Trophoblast cell (in vitro differentiated cells and primary cell): ENCODE measurements at regions not wholly inside any gene's neighbourhood (a gene's known extent, or its start where the extent isn't known, plus 50 kb on each side); places are given as distances from the start of the nearest gene placed in this dataset.

Source experiments
- DNase-seq, 2 donors: peaks; one replicate each; pipeline ENCODE4 v3.0.0-alpha.2; 2016
- H2AFZ ChIP-seq: 2 replicates; pipeline ENCODE4 v1.6.1; 2013; ENCODE audit warnings: low read length, moderate library complexity, mild to moderate bottlenecking; ENCODE audit not compliant: insufficient read depth, poor library complexity
- H2AK5ac ChIP-seq: 2 replicates; pipeline ENCODE4 v1.6.1; 2013; ENCODE audit warnings: mild to moderate bottlenecking, low read length
- H2BK120ac ChIP-seq: 2 replicates; pipeline ENCODE4 v1.6.1; 2013; ENCODE audit warnings: low read length, mild to moderate bottlenecking, moderate library complexity; ENCODE audit not compliant: insufficient read depth, poor library complexity
- H2BK12ac ChIP-seq: 2 replicates; pipeline ENCODE4 v1.6.1; 2013; ENCODE audit warnings: mild to moderate bottlenecking, low read length, moderate library complexity
- H2BK5ac ChIP-seq: 2 replicates; pipeline ENCODE4 v1.6.1; 2013; ENCODE audit warnings: low read length, low read depth, moderate library complexity, mild to moderate bottlenecking; ENCODE audit not compliant: poor library complexity
- H3K14ac ChIP-seq: 2 replicates; pipeline ENCODE4 v1.6.1; 2013; ENCODE audit warnings: mild to moderate bottlenecking, low read length
- H3K18ac ChIP-seq: 2 replicates; pipeline ENCODE4 v1.6.1; 2013; ENCODE audit warnings: mild to moderate bottlenecking, low read length
- H3K23ac ChIP-seq: 2 replicates; pipeline ENCODE4 v1.6.1; 2013; ENCODE audit warnings: low read length
- H3K27ac ChIP-seq: 2 replicates; pipeline ENCODE4 v1.5.1; 2013; ENCODE audit warnings: low read depth, mild to moderate bottlenecking, inconsistent platforms, low read length, moderate library complexity
- H3K27me3 ChIP-seq: 2 replicates; pipeline ENCODE4 v1.6.1; 2013; ENCODE audit warnings: inconsistent platforms, mild to moderate bottlenecking, low read length, moderate library complexity; ENCODE audit not compliant: insufficient read depth
- H3K36me3 ChIP-seq, 2 experiments: 1 replicate in 1 of 2; 2 replicates in 1 of 2; pipeline ENCODE4 v1.6.1; 2013; ENCODE audit warnings: low read length in 2 of 2, mild to moderate bottlenecking in 2 of 2, moderate library complexity in 1 of 2; ENCODE audit not compliant: insufficient read depth in 2 of 2, control insufficient read depth in 1 of 2
- H3K4ac ChIP-seq: 2 replicates; pipeline ENCODE4 v1.6.1; 2013; ENCODE audit warnings: low read depth, mild to moderate bottlenecking, low read length, moderate library complexity
- H3K4me1 ChIP-seq, 2 experiments: 1 replicate in 1 of 2; 2 replicates in 1 of 2; pipeline ENCODE4 v1.6.1; 2013; ENCODE audit warnings: low read length in 2 of 2, mild to moderate bottlenecking in 2 of 2, moderate library complexity in 1 of 2; ENCODE audit not compliant: insufficient read depth in 2 of 2, control insufficient read depth in 1 of 2
- H3K4me2 ChIP-seq: 2 replicates; pipeline ENCODE4 v1.6.1; 2013; ENCODE audit warnings: inconsistent platforms, mild to moderate bottlenecking, low read length, moderate library complexity
- H3K4me3 ChIP-seq: 2 replicates; pipeline ENCODE4 v1.5.1; 2013; ENCODE audit warnings: mild to moderate bottlenecking, low read depth, low read length, inconsistent platforms
- H3K79me1 ChIP-seq: one replicate; pipeline ENCODE4 v1.6.1; 2013; ENCODE audit warnings: low read length
- H3K79me2 ChIP-seq: 2 replicates; pipeline ENCODE4 v1.6.1; 2013; ENCODE audit warnings: low read length, mild to moderate bottlenecking; ENCODE audit not compliant: control insufficient read depth, insufficient read depth, poor library complexity
- H3K9ac ChIP-seq: 2 replicates; pipeline ENCODE4 v1.6.1; 2013; ENCODE audit warnings: mild to moderate bottlenecking, low read length
- H3K9me3 ChIP-seq: 2 replicates; pipeline ENCODE4 v1.6.1; 2013; ENCODE audit warnings: low read depth, mild to moderate bottlenecking, control low read depth, inconsistent platforms, low read length; ENCODE audit not compliant: insufficient read depth
- H4K12ac ChIP-seq: 2 replicates; pipeline ENCODE4 v1.6.1; 2013; ENCODE audit warnings: low read depth, mild to moderate bottlenecking, low read length, moderate library complexity
- H4K8ac ChIP-seq: 2 replicates; pipeline ENCODE4 v1.6.1; 2013; ENCODE audit warnings: low read depth, mild to moderate bottlenecking, low read length, moderate library complexity
- H4K91ac ChIP-seq: one replicate; pipeline ENCODE4 v1.6.1; 2013; ENCODE audit warnings: low read depth, mild to moderate bottlenecking, low read length, moderate library complexity
- WGBS: extraction: QIAGEN DNeasy Blood & Tissue Kit; methylation state at CpG from one replicate; pipeline ENCODE4 v1.1.7; 2013; ENCODE audit warnings: missing lambda C conversion rate; ENCODE audit not compliant: insufficient read length, insufficient coverage; ENCODE audit errors: extremely low coverage; 5-methylcytosine and 5-hydroxymethylcytosine counted together

DNA sequence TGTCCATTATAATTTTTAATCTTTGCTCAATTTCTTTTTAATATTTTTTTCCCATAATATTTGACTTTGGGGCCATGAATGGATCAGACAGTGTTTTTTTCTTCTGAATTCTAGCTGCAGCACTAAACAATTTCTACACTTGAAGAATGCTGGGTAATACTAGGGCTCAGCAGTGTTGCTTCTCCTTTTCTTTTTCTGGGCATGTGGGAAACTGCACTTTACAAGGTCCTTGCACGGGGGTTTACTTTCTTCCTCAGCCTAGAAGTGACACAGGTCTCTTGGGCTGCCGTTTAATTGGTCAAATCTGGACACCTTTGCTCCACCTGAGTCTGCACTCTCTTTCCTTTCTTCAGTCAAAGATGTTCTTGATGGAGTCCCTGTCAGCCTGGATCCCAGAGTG, 135.4 kb upstream of the APCDD1 start:
- no peak for DNase-seq
- peaks cover 4% of the 10 kb centered on the region for H3K9me3 ChIP-seq
- H3K4ac ChIP-seq: no peak overlapping the region
- no peak overlapping the region for H3K4me3 ChIP-seq
- no peaks in the 10 kb centered on the region for H3K27me3 ChIP-seq
- H2BK120ac ChIP-seq: no peak overlapping the region
- H3K18ac ChIP-seq: no peak overlapping the region
- no peaks in the 10 kb centered on the region for H3K79me2 ChIP-seq
- no peak overlapping the region for H3K27ac ChIP-seq
- H3K14ac ChIP-seq: no peak overlapping the region
- no peak overlapping the region for H3K23ac ChIP-seq
- no peak overlapping the region for H3K4me2 ChIP-seq
- no peak overlapping the region for H2AFZ ChIP-seq
- H4K91ac ChIP-seq: no peak overlapping the region
- H3K9ac ChIP-seq: no peak overlapping the region
- no peak overlapping the region for H2AK5ac ChIP-seq
- no CpG with 5 or more reads among the region's 2 CpGs for WGBS
- no peak overlapping the region for H4K12ac ChIP-seq
- H3K79me1 ChIP-seq: no peaks in the 10 kb centered on the region
- H2BK12ac ChIP-seq: no peak overlapping the region
- H4K8ac ChIP-seq: no peak overlapping the region
- no peak overlapping the region for H2BK5ac ChIP-seq
- H3K4me1 ChIP-seq: no peaks in the 10 kb centered on the region
- no peaks in the 10 kb centered on the region for H3K36me3 ChIP-seq

GRCh38 chr18:10319914-10320600, 134.4 kb upstream of the APCDD1 start:
- Histone ChIP-seq H2AFZ (no peak overlapping the region), H4K12ac (no peak overlapping the region), H3K4me2 (no peak overlapping the region), H3K4me3 (no peak overlapping the region), H3K36me3 (no peaks in the 10 kb centered on the region), H3K9me3 (peaks cover 4% of the 10 kb centered on the region), H3K79me2 (no peaks in the 10 kb centered on the region), H2AK5ac (no peak overlapping the region), H2BK120ac (no peak overlapping the region), H3K4ac (no peak overlapping the region), H3K4me1 (no peaks in the 10 kb centered on the region), H3K79me1 (no peaks in the 10 kb centered on the region), H3K9ac (no peak overlapping the region), H3K23ac (no peak overlapping the region), H3K27ac (no peak overlapping the region), H3K14ac (no peak overlapping the region), H3K27me3 (no peaks in the 10 kb centered on the region), H4K91ac (no peak overlapping the region), H2BK5ac (no peak overlapping the region), H2BK12ac (no peak overlapping the region), H3K18ac (no peak overlapping the region), H4K8ac (no peak overlapping the region)
- peak; percentile 70 to 84 for DNase-seq
- 100% methylated on average over 1 of the region's 9 CpGs for WGBS

GRCh38 chr18:10320791-10321190, 133.6 kb upstream of the APCDD1 start:
- Histone ChIP-seq H4K91ac (no peak overlapping the region), H2BK5ac (no peak overlapping the region), H3K4me2 (no peak overlapping the region), H3K79me1 (no peaks in the 10 kb centered on the region), H3K4ac (no peak overlapping the region), H4K12ac (no peak overlapping the region), H3K14ac (no peak overlapping the region), H3K9ac (no peak overlapping the region), H3K4me1 (no peaks in the 10 kb centered on the region), H3K36me3 (no peaks in the 10 kb centered on the region), H3K79me2 (no peaks in the 10 kb centered on the region), H3K18ac (no peak overlapping the region), H4K8ac (no peak overlapping the region), H2BK12ac (no peak overlapping the region), H2BK120ac (no peak overlapping the region), H2AK5ac (no peak overlapping the region), H3K27ac (no peak overlapping the region), H3K23ac (no peak overlapping the region), H3K4me3 (no peak overlapping the region), H2AFZ (no peak overlapping the region), H3K27me3 (no peaks in the 10 kb centered on the region), H3K9me3 (peaks cover 4% of the 10 kb centered on the region)
- WGBS: no CpG with 5 or more reads among the region's 7 CpGs
- DNase-seq: peak in 1 of 2 donors; percentile 3

DNA sequence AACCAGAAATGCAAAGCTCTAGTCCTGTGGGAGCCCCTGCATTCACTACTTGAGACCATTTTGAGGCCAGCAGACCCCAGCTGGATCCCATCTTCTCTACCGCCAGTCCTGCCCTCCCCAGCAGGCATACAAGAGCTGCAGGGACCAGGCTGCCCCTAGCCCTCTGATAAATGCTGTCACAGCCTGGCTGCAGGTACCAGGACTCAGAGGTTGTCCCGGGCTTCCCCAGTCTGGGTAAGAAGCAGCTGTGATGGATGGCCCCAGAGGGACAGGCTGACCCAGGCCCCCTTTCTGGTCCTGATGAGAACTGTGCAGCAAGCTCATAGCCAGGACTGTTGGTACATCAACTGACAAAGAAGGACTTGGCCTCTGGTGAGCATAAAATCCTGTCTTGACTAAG, 132.9 kb upstream of the APCDD1 start:
- H3K14ac ChIP-seq: no peak overlapping the region
- no peak overlapping the region for H3K4me2 ChIP-seq
- no peak overlapping the region for H2BK5ac ChIP-seq
- H3K4me1 ChIP-seq: no peaks in the 10 kb centered on the region
- H4K12ac ChIP-seq: no peak overlapping the region
- H4K8ac ChIP-seq: no peak overlapping the region
- no peak overlapping the region for H3K4me3 ChIP-seq
- H2BK12ac ChIP-seq: no peak overlapping the region
- H2BK120ac ChIP-seq: no peak overlapping the region
- peaks cover 4% of the 10 kb centered on the region for H3K9me3 ChIP-seq
- no peak overlapping the region for H4K91ac ChIP-seq
- H3K27me3 ChIP-seq: no peaks in the 10 kb centered on the region
- no peak overlapping the region for H3K9ac ChIP-seq
- no peak overlapping the region for H3K27ac ChIP-seq
- H3K79me1 ChIP-seq: no peaks in the 10 kb centered on the region
- no CpG with 5 or more reads among the region's 2 CpGs for WGBS
- DNase-seq: no peak
- H3K36me3 ChIP-seq: no peaks in the 10 kb centered on the region
- H3K23ac ChIP-seq: no peak overlapping the region
- no peak overlapping the region for H2AFZ ChIP-seq
- no peak overlapping the region for H3K18ac ChIP-seq
- H3K79me2 ChIP-seq: no peaks in the 10 kb centered on the region
- no peak overlapping the region for H3K4ac ChIP-seq
- no peak overlapping the region for H2AK5ac ChIP-seq
